ENCODE measurements at regions not wholly inside any gene's neighbourhood (a gene's known extent, or its start where the extent isn't known, plus 50 kb on each side); places are given as distances from the start of the nearest gene placed in this dataset.

DNA sequence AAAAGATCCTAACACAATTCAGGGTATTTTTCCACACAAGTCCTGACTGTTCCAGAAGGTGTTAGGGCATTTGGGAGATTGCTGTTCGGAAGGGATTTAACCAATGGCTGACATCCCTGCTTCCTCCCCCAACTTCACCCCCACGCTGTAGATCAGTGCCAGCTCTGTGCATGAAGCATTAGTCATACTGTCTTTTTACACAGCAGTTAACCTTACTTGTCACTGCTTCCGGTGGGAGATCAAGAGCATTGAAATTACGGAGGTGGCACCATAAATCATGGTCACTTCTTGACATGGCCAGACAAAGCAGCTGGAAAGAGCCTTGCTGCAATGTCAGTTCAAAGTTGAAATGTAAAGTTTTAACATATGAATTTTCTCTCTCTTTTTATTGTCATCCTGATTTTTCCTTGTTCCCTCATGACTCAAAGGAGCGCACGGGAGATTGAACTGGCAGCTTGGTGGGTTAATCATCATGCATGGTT, 70.2 kb downstream of the HRH4 start:
- H3K27me3 ChIP-seq, result peaks cover 9% of the 10 kb centered on the region
- H3K27ac ChIP-seq, result no peak overlapping the region
- TF ChIP-seq, protein P1, sequence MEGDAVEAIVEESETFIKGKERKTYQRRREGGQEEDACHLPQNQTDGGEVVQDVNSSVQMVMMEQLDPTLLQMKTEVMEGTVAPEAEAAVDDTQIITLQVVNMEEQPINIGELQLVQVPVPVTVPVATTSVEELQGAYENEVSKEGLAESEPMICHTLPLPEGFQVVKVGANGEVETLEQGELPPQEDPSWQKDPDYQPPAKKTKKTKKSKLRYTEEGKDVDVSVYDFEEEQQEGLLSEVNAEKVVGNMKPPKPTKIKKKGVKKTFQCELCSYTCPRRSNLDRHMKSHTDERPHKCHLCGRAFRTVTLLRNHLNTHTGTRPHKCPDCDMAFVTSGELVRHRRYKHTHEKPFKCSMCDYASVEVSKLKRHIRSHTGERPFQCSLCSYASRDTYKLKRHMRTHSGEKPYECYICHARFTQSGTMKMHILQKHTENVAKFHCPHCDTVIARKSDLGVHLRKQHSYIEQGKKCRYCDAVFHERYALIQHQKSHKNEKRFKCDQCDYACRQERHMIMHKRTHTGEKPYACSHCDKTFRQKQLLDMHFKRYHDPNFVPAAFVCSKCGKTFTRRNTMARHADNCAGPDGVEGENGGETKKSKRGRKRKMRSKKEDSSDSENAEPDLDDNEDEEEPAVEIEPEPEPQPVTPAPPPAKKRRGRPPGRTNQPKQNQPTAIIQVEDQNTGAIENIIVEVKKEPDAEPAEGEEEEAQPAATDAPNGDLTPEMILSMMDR (IDR thresholded peaks at IDR 0.05), result no peak
- H3K36me3 ChIP-seq, result no peaks in the 10 kb centered on the region
- no peaks in the 10 kb centered on the region for H3K9me3 ChIP-seq
- H3K4me3 ChIP-seq (ENCODE audit: low read depth in 1 of 2, low read length in 1 of 2), result no peak overlapping the region
- no peaks in the 10 kb centered on the region for H3K4me1 ChIP-seq (ENCODE audit: control insufficient read depth in 1 of 2, insufficient read depth in 1 of 2, low read depth in 1 of 2, low read length in 1 of 2)

DNA sequence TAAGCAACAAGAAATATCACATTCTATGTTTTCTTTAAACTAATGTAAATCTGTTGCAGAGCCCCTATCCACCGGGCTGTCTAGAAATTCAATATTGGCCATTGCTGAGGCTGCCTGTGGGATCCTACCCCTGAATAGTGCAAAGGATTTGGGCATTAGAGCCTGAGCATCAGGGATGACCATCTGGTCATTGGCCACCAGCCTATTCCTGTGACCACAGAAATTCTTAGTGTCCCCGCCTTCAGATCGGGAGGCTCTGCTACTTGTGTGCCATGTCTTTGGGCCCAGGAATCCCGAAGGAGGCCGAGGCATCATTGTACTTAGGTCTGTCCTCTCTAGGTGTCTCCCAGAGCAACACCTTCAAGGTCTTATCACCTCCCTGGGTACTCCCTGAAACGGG, 73.8 kb downstream of the HRH4 start:
- TF ChIP-seq, protein P1 (IDR thresholded peaks at IDR 0.05), result no peak
- Histone ChIP-seq H3K27me3 (peaks cover 9% of the 10 kb centered on the region), H3K4me1 (ENCODE audit: control insufficient read depth in 1 of 2, insufficient read depth in 1 of 2, low read depth in 1 of 2, low read length in 1 of 2) (no peaks in the 10 kb centered on the region)

DNA sequence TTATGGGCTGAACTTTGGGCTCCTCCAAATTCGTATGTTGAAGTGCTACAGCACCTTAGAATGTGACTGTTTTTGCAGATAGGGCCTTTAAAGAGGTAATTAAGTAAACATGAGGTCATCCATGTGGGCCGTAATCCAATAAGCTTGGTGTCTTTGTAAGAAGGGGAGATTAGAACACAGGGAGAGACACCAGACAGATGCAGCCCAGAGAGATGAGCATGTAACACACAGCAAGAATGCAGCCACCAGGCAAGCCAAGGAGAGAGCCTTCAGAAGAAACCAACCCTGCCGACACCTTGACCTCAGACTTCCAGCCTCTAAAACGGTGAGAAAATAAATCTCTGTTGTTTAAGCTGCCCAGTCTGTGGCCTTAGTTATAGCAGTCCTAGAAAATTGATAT, 74.3 kb downstream of the HRH4 start:
- Histone ChIP-seq H3K36me3 (no peaks in the 10 kb centered on the region), H3K27me3 (peaks cover 9% of the 10 kb centered on the region), H3K27ac (no peak overlapping the region), H3K4me3 (ENCODE audit: low read depth in 1 of 2, low read length in 1 of 2) (no peak overlapping the region), H3K4me1 (ENCODE audit: control insufficient read depth in 1 of 2, insufficient read depth in 1 of 2, low read depth in 1 of 2, low read length in 1 of 2) (no peaks in the 10 kb centered on the region), H3K9me3 (no peaks in the 10 kb centered on the region)
- TF ChIP-seq, protein P1 (IDR thresholded peaks at IDR 0.05), result no peak

More for the DNA sequence above, 73.8 kb downstream of the HRH4 start:
- Histone ChIP-seq H3K27ac (no peak overlapping the region), H3K9me3 (no peaks in the 10 kb centered on the region), H3K36me3 (no peaks in the 10 kb centered on the region), H3K4me3 (ENCODE audit: low read depth in 1 of 2, low read length in 1 of 2) (no peak overlapping the region)

DNA sequence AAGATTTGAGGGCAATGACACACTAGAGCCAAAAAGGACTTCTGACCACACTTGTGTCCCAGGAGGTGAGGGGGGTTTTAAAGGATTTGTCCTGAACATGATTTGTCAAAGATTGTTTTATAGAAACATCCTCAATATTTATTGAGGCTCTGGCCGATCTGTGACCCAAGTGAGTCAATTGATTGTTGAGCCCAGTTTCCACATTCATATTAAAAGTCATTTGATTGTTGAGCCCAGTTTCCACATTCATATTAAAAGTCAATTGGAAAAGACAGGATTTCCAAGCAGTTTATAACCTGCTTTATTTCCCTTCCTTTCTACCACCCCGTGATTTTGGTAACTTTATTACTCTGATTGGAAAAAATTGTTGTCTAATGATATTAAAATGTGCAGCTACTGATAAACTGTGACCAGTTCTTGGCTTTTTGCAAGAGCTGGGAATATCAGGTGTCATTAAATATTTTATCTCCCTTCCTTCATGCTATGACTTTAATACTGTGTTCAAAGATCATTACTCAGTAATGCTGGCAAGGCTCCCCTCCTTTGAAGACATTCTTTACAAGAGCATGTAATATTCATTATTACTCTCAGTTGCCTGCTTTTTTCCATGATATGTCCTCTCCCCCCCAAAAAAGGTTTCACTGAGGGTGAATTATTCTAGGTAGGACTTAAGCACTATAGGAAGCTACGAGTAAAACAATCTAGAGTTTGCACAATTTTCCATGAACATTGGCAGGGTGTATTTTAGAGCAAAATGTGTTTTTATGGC, 75.3 kb downstream of the HRH4 start:
- no peaks in the 10 kb centered on the region for H3K36me3 ChIP-seq
- H3K4me3 ChIP-seq (ENCODE audit: low read depth in 1 of 2, low read length in 1 of 2), result no peak overlapping the region
- H3K4me1 ChIP-seq (ENCODE audit: control insufficient read depth in 1 of 2, insufficient read depth in 1 of 2, low read depth in 1 of 2, low read length in 1 of 2), result no peaks in the 10 kb centered on the region
- no peaks in the 10 kb centered on the region for H3K9me3 ChIP-seq
- TF ChIP-seq, protein P1 (IDR thresholded peaks at IDR 0.05), result no peak
- no peak overlapping the region for H3K27ac ChIP-seq
- H3K27me3 ChIP-seq, result peaks cover 3% of the 10 kb centered on the region

DNA sequence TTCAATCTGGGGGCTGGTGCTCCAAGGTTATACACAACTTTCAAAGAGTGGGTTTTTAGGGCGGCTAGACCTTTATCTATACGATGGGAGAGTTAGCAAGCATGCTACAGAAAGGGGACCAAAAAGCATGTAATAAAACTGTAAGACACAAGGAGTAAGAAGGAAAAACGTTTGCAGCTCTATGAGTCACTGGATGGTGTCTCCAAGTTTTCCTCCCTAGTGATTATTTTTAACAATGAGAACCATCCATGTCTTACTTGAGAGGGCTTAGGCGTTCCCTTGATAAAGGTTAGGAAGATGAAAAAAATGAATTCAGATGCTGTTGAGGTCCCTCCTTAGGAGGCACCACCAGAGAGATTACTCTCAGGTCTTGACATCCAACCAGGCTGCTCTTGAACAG, 75.9 kb downstream of the HRH4 start:
- TF ChIP-seq, protein P1 (IDR thresholded peaks at IDR 0.05), result no peak
- no peaks in the 10 kb centered on the region for H3K27me3 ChIP-seq
- no peak overlapping the region for H3K4me3 ChIP-seq (ENCODE audit: low read depth in 1 of 2, low read length in 1 of 2)
- H3K9me3 ChIP-seq, result no peaks in the 10 kb centered on the region
- H3K27ac ChIP-seq, result no peak overlapping the region
- H3K36me3 ChIP-seq, result no peaks in the 10 kb centered on the region
- no peaks in the 10 kb centered on the region for H3K4me1 ChIP-seq (ENCODE audit: control insufficient read depth in 1 of 2, insufficient read depth in 1 of 2, low read depth in 1 of 2, low read length in 1 of 2)

All from neutrophil (primary cell).